Activated B cell treated with CpG ODN at 0.5 μM for 24 hours (primary cell): ENCODE measurements at regions not wholly inside any gene's neighbourhood (a gene's known extent, or its start where the extent isn't known, plus 50 kb on each side); places are given as distances from the start of the nearest gene placed in this dataset.

Experiments
- ATAC-seq: fragments of 200-7000 bp; cut with Tn5 transposase; one replicate; pipeline ENCODE4 v1.10.0; 2021; ENCODE audit warnings: low read depth, mild to moderate bottlenecking, moderate library complexity
- CTCF ChIA-PET: fragments of 350-600 bp; sonication (Branson Sonifier 250); formaldehyde crosslinking; loops from one replicate; lab custom pipeline; 2021; ENCODE audit warnings: antibody characterized with exemption; lab: Charles Lee
- POLR2A ChIA-PET: fragments of 350-600 bp; sonication (Branson Sonifier 250); formaldehyde crosslinking; loops from one replicate; lab custom pipeline; 2021; ENCODE audit warnings: antibody characterized with exemption; lab: Charles Lee
- DNase-seq: peaks from one replicate; pipeline ENCODE4 v3.0.0; 2022
- H3K27ac Mint-ChIP-seq: one replicate; pipeline ENCODE4 v1.8.0; 2020; ENCODE audit warnings: mixed read lengths
- H3K27me3 Mint-ChIP-seq: one replicate; pipeline ENCODE4 v1.8.0; 2021; ENCODE audit warnings: mixed read lengths
- H3K36me3 Mint-ChIP-seq: one replicate; pipeline ENCODE4 v1.8.0; 2021; ENCODE audit warnings: low read depth, mixed read lengths
- H3K4me1 Mint-ChIP-seq: one replicate; pipeline ENCODE4 v1.8.0; 2021; ENCODE audit warnings: mixed read lengths
- H3K4me3 Mint-ChIP-seq: one replicate; pipeline ENCODE4 v1.8.0; 2020; ENCODE audit warnings: mild to moderate bottlenecking, mixed read lengths
- H3K9me3 Mint-ChIP-seq: one replicate; pipeline ENCODE4 v1.8.0; 2020; ENCODE audit warnings: mixed read lengths
- intact Hi-C: fragments of 100-400 bp; cut with micrococcal nuclease; formaldehyde crosslinking; loops from one replicate; pipeline ENCODE4 v1.15.1; 2024
- TF ChIP-seq, protein P1 (sequence below): fragments of 200-600 bp; IDR thresholded peaks from one replicate; pipeline ENCODE4 v1.8.0; 2022; ENCODE audit warnings: antibody characterized with exemption, mild to moderate bottlenecking

DNA sequence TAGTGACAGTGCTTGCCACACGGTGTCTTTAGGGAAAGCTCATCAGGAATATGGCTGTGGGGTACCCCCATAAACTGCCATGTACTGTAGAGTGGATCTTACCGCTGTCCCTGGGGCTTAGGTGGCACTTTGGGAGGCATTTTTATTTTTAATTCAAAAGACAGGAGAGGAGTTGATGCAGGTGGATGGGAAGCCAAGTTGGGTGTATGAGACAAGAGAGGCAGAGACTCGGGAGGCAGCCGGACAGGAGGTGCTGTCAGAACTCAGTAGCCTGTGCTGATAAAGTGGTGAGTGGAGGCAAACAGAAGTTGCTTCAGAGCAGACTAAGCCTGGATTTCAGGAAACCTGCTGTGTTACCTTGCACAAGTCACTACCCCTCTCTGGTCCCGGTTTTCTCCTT lies 185.9 kb downstream of the TMEM132E start:
- no peak for DNase-seq
- no peaks in the 10 kb centered on the region for H3K36me3 Mint-ChIP-seq
- ATAC-seq = no peak
- H3K4me3 Mint-ChIP-seq = no peak overlapping the region
- H3K4me1 Mint-ChIP-seq = no peaks in the 10 kb centered on the region
- TF ChIP-seq, protein P1, sequence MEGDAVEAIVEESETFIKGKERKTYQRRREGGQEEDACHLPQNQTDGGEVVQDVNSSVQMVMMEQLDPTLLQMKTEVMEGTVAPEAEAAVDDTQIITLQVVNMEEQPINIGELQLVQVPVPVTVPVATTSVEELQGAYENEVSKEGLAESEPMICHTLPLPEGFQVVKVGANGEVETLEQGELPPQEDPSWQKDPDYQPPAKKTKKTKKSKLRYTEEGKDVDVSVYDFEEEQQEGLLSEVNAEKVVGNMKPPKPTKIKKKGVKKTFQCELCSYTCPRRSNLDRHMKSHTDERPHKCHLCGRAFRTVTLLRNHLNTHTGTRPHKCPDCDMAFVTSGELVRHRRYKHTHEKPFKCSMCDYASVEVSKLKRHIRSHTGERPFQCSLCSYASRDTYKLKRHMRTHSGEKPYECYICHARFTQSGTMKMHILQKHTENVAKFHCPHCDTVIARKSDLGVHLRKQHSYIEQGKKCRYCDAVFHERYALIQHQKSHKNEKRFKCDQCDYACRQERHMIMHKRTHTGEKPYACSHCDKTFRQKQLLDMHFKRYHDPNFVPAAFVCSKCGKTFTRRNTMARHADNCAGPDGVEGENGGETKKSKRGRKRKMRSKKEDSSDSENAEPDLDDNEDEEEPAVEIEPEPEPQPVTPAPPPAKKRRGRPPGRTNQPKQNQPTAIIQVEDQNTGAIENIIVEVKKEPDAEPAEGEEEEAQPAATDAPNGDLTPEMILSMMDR = no peak
- ChIA-PET CTCF (no interaction called here), POLR2A (no interaction called here)
- H3K27me3 Mint-ChIP-seq = peaks cover 8% of the 10 kb centered on the region
- H3K27ac Mint-ChIP-seq = no peak overlapping the region
- intact Hi-C loops = no loop called here
- H3K9me3 Mint-ChIP-seq = no peaks in the 10 kb centered on the region

DNA sequence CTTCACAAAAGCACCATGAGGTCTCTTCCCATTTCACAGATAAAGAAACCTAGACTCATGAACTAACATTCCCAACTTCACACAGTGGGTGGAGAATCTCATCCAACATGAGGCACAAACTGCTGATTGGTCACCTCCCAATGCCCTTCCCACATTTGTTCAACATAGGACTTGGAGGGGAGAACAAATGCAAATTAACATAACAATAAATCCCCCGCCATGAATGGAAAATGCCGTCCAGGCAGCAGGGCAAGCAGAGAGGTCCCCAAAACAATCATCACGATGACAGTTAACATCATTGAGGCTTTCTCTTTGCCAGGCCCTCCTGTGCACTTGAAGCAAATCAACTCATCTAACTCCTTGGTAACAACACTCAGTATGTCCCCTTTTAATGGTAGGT lies 185.3 kb downstream of the TMEM132E start:
- Mint-ChIP-seq H3K27ac (no peak overlapping the region), H3K4me1 (no peaks in the 10 kb centered on the region), H3K4me3 (no peak overlapping the region), H3K36me3 (no peaks in the 10 kb centered on the region), H3K27me3 (peaks cover 8% of the 10 kb centered on the region), H3K9me3 (no peaks in the 10 kb centered on the region)
- POLR2A ChIA-PET = no interaction called here
- DNase-seq (no peak), ATAC-seq (no peak)
- intact Hi-C loops = no loop called here
- TF ChIP-seq, protein P1 = no peak
- CTCF ChIA-PET = no interaction called here

GRCh38 chr17:34763728-34764665 lies 184.6 kb downstream of the TMEM132E start:
- Mint-ChIP-seq H3K4me1 (no peaks in the 10 kb centered on the region), H3K27me3 (peaks cover 8% of the 10 kb centered on the region), H3K9me3 (no peaks in the 10 kb centered on the region), H3K36me3 (no peaks in the 10 kb centered on the region), H3K4me3 (no peak overlapping the region), H3K27ac (no peak overlapping the region)
- intact Hi-C loops = no loop called here
- TF ChIP-seq, protein P1 = no peak
- ChIA-PET CTCF (no interaction called here), POLR2A (no interaction called here)
- ATAC-seq = no peak
- no peak for DNase-seq

- POLR2A ChIA-PET = no interaction called here
Observed at GRCh38 chr17:34762078-34762477, 182.7 kb downstream of the TMEM132E start.

GRCh38 chr17:34761646-34762045 lies 182.3 kb downstream of the TMEM132E start:
- DNase-seq (no peak), ATAC-seq (no peak)
- CTCF ChIA-PET = no interaction called here
- intact Hi-C loops = no loop called here
- Mint-ChIP-seq H3K36me3 (no peaks in the 10 kb centered on the region), H3K27me3 (peaks cover 13% of the 10 kb centered on the region), H3K4me3 (no peak overlapping the region), H3K27ac (no peak overlapping the region), H3K9me3 (no peaks in the 10 kb centered on the region), H3K4me1 (no peaks in the 10 kb centered on the region)
- TF ChIP-seq, protein P1 = no peak
- POLR2A ChIA-PET = no interaction called here

More at GRCh38 chr17:34762078-34762477, 182.7 kb downstream of the TMEM132E start:
- TF ChIP-seq, protein P1 = no peak
- no peak for ATAC-seq
- Mint-ChIP-seq H3K9me3 (no peaks in the 10 kb centered on the region), H3K27me3 (peaks cover 13% of the 10 kb centered on the region), H3K36me3 (no peaks in the 10 kb centered on the region), H3K4me1 (no peaks in the 10 kb centered on the region), H3K4me3 (no peak overlapping the region), H3K27ac (no peak overlapping the region)
- no peak for DNase-seq
- intact Hi-C loops = no loop called here
- CTCF ChIA-PET = no interaction called here
